GM04503 (cell line): ENCODE measurements at regions not wholly inside any gene's neighbourhood (a gene's known extent, or its start where the extent isn't known, plus 50 kb on each side); places are given as distances from the start of the nearest gene placed in this dataset.
"Not testable (repeated sequence)": the region's sequence is repeated elsewhere in the genome, so short reads cannot be mapped to it uniquely, and the experiment has no call there.

Experiments
- DNase-seq: peaks from one replicate; pipeline ENCODE4 v3.0.0-alpha.2; 2012; ENCODE audit warnings: low read depth

GRCh38 chr7:55261386-55261770, 103.8 kb upstream of the LANCL2 start:
- DNase-seq = no peak

- not testable (repeated sequence) for DNase-seq
Observed at GRCh38 chr7:55265328-55265727, 99.8 kb upstream of the LANCL2 start.

GRCh38 chr7:55265836-55266642, 99.1 kb upstream of the LANCL2 start:
- no peak for DNase-seq

- DNase-seq = no peak
Observed at GRCh38 chr7:55271069-55271626, 94.0 kb upstream of the LANCL2 start.

- no peak for DNase-seq
Observed at GRCh38 chr7:55271661-55272060, 93.5 kb upstream of the LANCL2 start.

GRCh38 chr7:55272328-55272727, 92.8 kb upstream of the LANCL2 start:
- no peak for DNase-seq

- DNase-seq = no peak
Observed at GRCh38 chr7:55273186-55273980, 91.8 kb upstream of the LANCL2 start.

GRCh38 chr7:55274156-55274555, 91.0 kb upstream of the LANCL2 start:
- DNase-seq = no peak

- no peak for DNase-seq
Observed at GRCh38 chr7:55275291-55276200, 89.6 kb upstream of the LANCL2 start.

GRCh38 chr7:55276572-55277295, 88.4 kb upstream of the LANCL2 start:
- no peak for DNase-seq

GRCh38 chr7:55277916-55278315, 87.2 kb upstream of the LANCL2 start:
- no peak for DNase-seq

GRCh38 chr7:55278321-55278720, 86.8 kb upstream of the LANCL2 start:
- DNase-seq = no peak

GRCh38 chr7:55279080-55279845, 85.9 kb upstream of the LANCL2 start:
- no peak for DNase-seq

GRCh38 chr7:55280031-55280454, 85.1 kb upstream of the LANCL2 start:
- no peak for DNase-seq

GRCh38 chr7:55285665-55286064, 79.5 kb upstream of the LANCL2 start:
- DNase-seq = no peak

- DNase-seq = no peak
Observed at GRCh38 chr7:55286666-55287065, 78.5 kb upstream of the LANCL2 start.

GRCh38 chr7:55288070-55288824, 76.9 kb upstream of the LANCL2 start:
- DNase-seq = no peak

GRCh38 chr7:55296070-55296469, 69.1 kb upstream of the LANCL2 start:
- no peak for DNase-seq

- DNase-seq = no peak
Observed at GRCh38 chr7:55299273-55299967, 65.7 kb upstream of the LANCL2 start.
